Adrenal gland (tissue), 9 donors: ENCODE measurements at regions not wholly inside any gene's neighbourhood (a gene's known extent, or its start where the extent isn't known, plus 50 kb on each side); places are given as distances from the start of the nearest gene placed in this dataset.

Source experiments
- DNase-seq, 7 donors: peaks; one replicate each; pipeline ENCODE4 v3.0.0-alpha.2; 2019 to 2020
- H3K27ac ChIP-seq, 5 donors: fragments of 200-600 bp; sonication (generic) in 4 of 5; 1 replicate in 3 of 5; 2 replicates in 2 of 5; pipeline versions ENCODE4 v1.5.1 to v1.8.0; 2016 to 2020; ENCODE audit warnings: mild to moderate bottlenecking in 1 of 5
- H3K27me3 ChIP-seq: fragments of 200-600 bp; 2 replicates; pipeline ENCODE4 v1.8.0; 2021
- H3K36me3 ChIP-seq, 2 donors: fragments of 200-600 bp; replicated peaks in 1 of 2; 1 replicate in 1 of 2; 2 replicates in 1 of 2; pipeline versions ENCODE4 v1.5.1 to v1.8.0; 2018 to 2022
- H3K4me1 ChIP-seq, 2 donors: fragments of 200-600 bp; replicated peaks in 1 of 2; 1 replicate in 1 of 2; 2 replicates in 1 of 2; pipeline versions ENCODE4 v1.5.1 to v1.8.0; 2018 to 2021
- H3K4me3 ChIP-seq, 4 donors: fragments of 200-600 bp; sonication (generic) in 3 of 4; one replicate each; pipeline ENCODE4 v1.5.1; 2016 to 2018
- H3K9me3 ChIP-seq, 3 donors: fragments of 200-600 bp; sonication (generic) in 1 of 3; replicated peaks in 1 of 3; 1 replicate in 2 of 3; 2 replicates in 1 of 3; pipeline versions ENCODE4 v1.5.1 to v1.8.0; 2016 to 2021
- CTCF ChIP-seq, 6 experiments: fragments of 450-650 bp in 4 of 6; fragments of 200-600 bp in 2 of 6; sonication (generic) in 1 of 6; IDR thresholded peaks; 1 replicate in 5 of 6; 2 replicates in 1 of 6; pipeline versions ENCODE4 v1.5.1 to v1.8.0; 2016 to 2021; ENCODE audit warnings: antibody characterized with exemption in 6 of 6, mild to moderate bottlenecking in 2 of 6, moderate library complexity in 1 of 6
- POLR2A ChIP-seq, 2 donors: fragments of 450-650 bp; IDR thresholded peaks; one replicate each; pipeline ENCODE4 v1.6.1; 2017; ENCODE audit warnings: antibody characterized with exemption in 2 of 2, mild to moderate bottlenecking in 2 of 2, moderate library complexity in 1 of 2
- WGBS, 4 donors: extraction: QIAGEN DNeasy Blood & Tissue Kit in 2 of 4; methylation state at CpG; one replicate each; pipeline versions ENCODE4 v1.1.5 to v1.1.7; 2013 to 2017; 5-methylcytosine and 5-hydroxymethylcytosine counted together
- intact Hi-C, 2 donors: fragments of 100-400 bp; cut with DNase I; formaldehyde crosslinking; loops; one replicate each; pipeline versions ENCODE4 v1.14.1 to v1.15.0; 2022 to 2023
- donor health status: healthy with polysubstance abuse.
- donor health status: Bipolar disorder and iron deficiency.
- donor health status: DM: yes; HTN: yes; CAD: no.
- donor health status: DM: no; HTN: no; CAD: no.
- donor health status: DM: no; HTN: no; CAD: no.

GRCh38 chrX:2596045-2596444, 95.0 kb upstream of the CD99 start:
- H3K9me3 ChIP-seq: no peaks in the 10 kb centered on the region
- TF ChIP-seq CTCF (IDR thresholded peaks at IDR 0.05) (no peak), POLR2A (IDR thresholded peaks at IDR 0.05) (no peak)
- H3K27ac ChIP-seq: no peak overlapping the region
- H3K4me3 ChIP-seq: no peak overlapping the region
- no peaks in the 10 kb centered on the region for H3K36me3 ChIP-seq
- H3K4me1 ChIP-seq: no peaks in the 10 kb centered on the region
- H3K27me3 ChIP-seq: no peaks in the 10 kb centered on the region
- no peak for DNase-seq
- WGBS, 4 donors: 84 to 93% (median 89%) methylated on average over 4 of the region's 4 CpGs
- intact Hi-C loops: loop anchor here in 1 of 2 donors (10.0 kb wide), 1 partner anchor 1141 kb away; the partner anchor contains the start of gene ASMTL

GRCh38 chrX:2595258-2595657, 94.5 kb upstream of the DHRSX start:
- intact Hi-C loops: loop anchor here in 1 of 2 donors (10.0 kb wide), 1 partner anchor 1140 kb away; the partner anchor contains the start of gene ASMTL
- Histone ChIP-seq H3K27ac (no peak overlapping the region), H3K4me1 (no peaks in the 10 kb centered on the region), H3K9me3 (no peaks in the 10 kb centered on the region), H3K4me3 (no peak overlapping the region), H3K36me3 (no peaks in the 10 kb centered on the region), H3K27me3 (no peaks in the 10 kb centered on the region)
- TF ChIP-seq CTCF (IDR thresholded peaks at IDR 0.05): no peak
- TF ChIP-seq POLR2A (IDR thresholded peaks at IDR 0.05): no peak
- DNase-seq: no peak
- WGBS, 4 donors: 75 to 81% (median 79%) methylated on average over 5 of the region's 5 CpGs

- WGBS, 4 donors: 53 to 76% (median 73%) methylated on average over 2 to 3 of the region's 3 CpGs
- Histone ChIP-seq H3K27ac (no peak overlapping the region), H3K9me3 (no peaks in the 10 kb centered on the region), H3K4me1 (no peaks in the 10 kb centered on the region), H3K27me3 (no peaks in the 10 kb centered on the region), H3K4me3 (no peak overlapping the region), H3K36me3 (no peaks in the 10 kb centered on the region)
- TF ChIP-seq POLR2A (IDR thresholded peaks at IDR 0.05): no peak
- no peak for TF ChIP-seq CTCF (IDR thresholded peaks at IDR 0.05)
- intact Hi-C loops: loop anchor here in 1 of 2 donors (5.0 to 10.0 kb wide), 2 partner anchors 942 to 1140 kb away; partner anchors contain the start of gene ASMTL
- no peak for DNase-seq
Observed at GRCh38 chrX:2594491-2594890, 93.7 kb upstream of the DHRSX start.

- intact Hi-C loops: loop anchor here in 1 of 2 donors (5.0 to 10.0 kb wide), 2 partner anchors 940 to 1137 kb away; partner anchors contain the start of gene ASMTL
- DNase-seq: no peak
- no peak overlapping the region for H3K27ac ChIP-seq
- H3K4me3 ChIP-seq: no peak overlapping the region
- WGBS, 4 donors: 70 to 78% (median 73%) methylated on average over 3 of the region's 3 CpGs
- TF ChIP-seq CTCF (IDR thresholded peaks at IDR 0.05) (no peak), POLR2A (IDR thresholded peaks at IDR 0.05) (no peak)
- no peaks in the 10 kb centered on the region for H3K4me1 ChIP-seq
- H3K36me3 ChIP-seq: no peaks in the 10 kb centered on the region
- no peaks in the 10 kb centered on the region for H3K27me3 ChIP-seq
- no peaks in the 10 kb centered on the region for H3K9me3 ChIP-seq
Observed at GRCh38 chrX:2592279-2592678, 91.5 kb upstream of the DHRSX start.
